Mammary epithelial cell (primary cell): ENCODE measurements at regions not wholly inside any gene's neighbourhood (a gene's known extent, or its start where the extent isn't known, plus 50 kb on each side); places are given as distances from the start of the nearest gene placed in this dataset.

ENCODE experiments used
- EZH2 ChIP-seq: IDR thresholded peaks from 2 replicates; pipeline ENCODE4 v1.6.1; 2012; ENCODE audit warnings: low read length, inconsistent platforms, borderline replicate concordance
- TF ChIP-seq, protein P1 (sequence below), 2 donors: IDR thresholded peaks in 1 of 2; conservative IDR thresholded peaks in 1 of 2; 2 replicates each; pipeline ENCODE4 v1.5.1; 2011 to 2012; ENCODE audit warnings: inconsistent platforms in 2 of 2, low read length in 2 of 2, mild to moderate bottlenecking in 2 of 2, control low read depth in 1 of 2, low read depth in 1 of 2; ENCODE audit not compliant: insufficient read depth in 1 of 2; ENCODE audit errors: extremely low read depth in 1 of 2

DNA sequence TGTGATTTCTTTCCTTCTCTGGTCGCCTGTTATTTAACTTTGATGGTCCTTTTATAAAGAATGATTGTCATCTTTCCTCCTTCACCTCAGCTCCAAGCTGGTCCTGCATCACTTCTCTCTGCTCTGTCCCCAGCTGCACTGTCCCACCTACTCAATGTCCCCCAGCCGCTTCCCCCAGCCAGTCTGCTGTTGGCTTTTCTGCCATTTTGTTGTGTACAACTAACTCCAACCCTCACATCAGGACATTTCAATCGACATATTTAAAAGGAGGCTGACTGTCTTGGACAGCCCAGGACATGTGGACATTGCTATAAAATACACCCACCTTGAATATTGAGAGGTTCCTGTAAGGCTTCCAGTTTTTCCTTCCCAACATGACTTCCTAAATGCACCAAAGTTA lies 193.8 kb upstream of the RGMA start:
- TF ChIP-seq, protein P1, sequence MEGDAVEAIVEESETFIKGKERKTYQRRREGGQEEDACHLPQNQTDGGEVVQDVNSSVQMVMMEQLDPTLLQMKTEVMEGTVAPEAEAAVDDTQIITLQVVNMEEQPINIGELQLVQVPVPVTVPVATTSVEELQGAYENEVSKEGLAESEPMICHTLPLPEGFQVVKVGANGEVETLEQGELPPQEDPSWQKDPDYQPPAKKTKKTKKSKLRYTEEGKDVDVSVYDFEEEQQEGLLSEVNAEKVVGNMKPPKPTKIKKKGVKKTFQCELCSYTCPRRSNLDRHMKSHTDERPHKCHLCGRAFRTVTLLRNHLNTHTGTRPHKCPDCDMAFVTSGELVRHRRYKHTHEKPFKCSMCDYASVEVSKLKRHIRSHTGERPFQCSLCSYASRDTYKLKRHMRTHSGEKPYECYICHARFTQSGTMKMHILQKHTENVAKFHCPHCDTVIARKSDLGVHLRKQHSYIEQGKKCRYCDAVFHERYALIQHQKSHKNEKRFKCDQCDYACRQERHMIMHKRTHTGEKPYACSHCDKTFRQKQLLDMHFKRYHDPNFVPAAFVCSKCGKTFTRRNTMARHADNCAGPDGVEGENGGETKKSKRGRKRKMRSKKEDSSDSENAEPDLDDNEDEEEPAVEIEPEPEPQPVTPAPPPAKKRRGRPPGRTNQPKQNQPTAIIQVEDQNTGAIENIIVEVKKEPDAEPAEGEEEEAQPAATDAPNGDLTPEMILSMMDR (conservative IDR thresholded peaks at IDR 0.05 in 1 of 2, IDR thresholded peaks at IDR 0.05 in 1 of 2; ENCODE audit: extremely low read depth in 1 of 2, insufficient read depth in 1 of 2, low read depth in 1 of 2, low read length in 2 of 2) = no peak
- no peak for TF ChIP-seq EZH2
